Activated B cell treated with CpG ODN at 0.5 μM for 24 hours (primary cell): ENCODE measurements at regions not wholly inside any gene's neighbourhood (a gene's known extent, or its start where the extent isn't known, plus 50 kb on each side); places are given as distances from the start of the nearest gene placed in this dataset.

Experiments
- ATAC-seq: fragments of 200-7000 bp; cut with Tn5 transposase; one replicate; pipeline ENCODE4 v1.10.0; 2021; ENCODE audit warnings: low read depth, mild to moderate bottlenecking, moderate library complexity
- CTCF ChIA-PET: fragments of 350-600 bp; sonication (Branson Sonifier 250); formaldehyde crosslinking; loops from one replicate; lab custom pipeline; 2021; ENCODE audit warnings: antibody characterized with exemption; lab: Charles Lee
- POLR2A ChIA-PET: fragments of 350-600 bp; sonication (Branson Sonifier 250); formaldehyde crosslinking; loops from one replicate; lab custom pipeline; 2021; ENCODE audit warnings: antibody characterized with exemption; lab: Charles Lee
- DNase-seq: peaks from one replicate; pipeline ENCODE4 v3.0.0; 2022
- H3K27ac Mint-ChIP-seq: one replicate; pipeline ENCODE4 v1.8.0; 2020; ENCODE audit warnings: mixed read lengths
- H3K27me3 Mint-ChIP-seq: one replicate; pipeline ENCODE4 v1.8.0; 2021; ENCODE audit warnings: mixed read lengths
- H3K36me3 Mint-ChIP-seq: one replicate; pipeline ENCODE4 v1.8.0; 2021; ENCODE audit warnings: low read depth, mixed read lengths
- H3K4me1 Mint-ChIP-seq: one replicate; pipeline ENCODE4 v1.8.0; 2021; ENCODE audit warnings: mixed read lengths
- H3K4me3 Mint-ChIP-seq: one replicate; pipeline ENCODE4 v1.8.0; 2020; ENCODE audit warnings: mild to moderate bottlenecking, mixed read lengths
- H3K9me3 Mint-ChIP-seq: one replicate; pipeline ENCODE4 v1.8.0; 2020; ENCODE audit warnings: mixed read lengths
- CTCF ChIP-seq: fragments of 200-600 bp; IDR thresholded peaks from one replicate; pipeline ENCODE4 v1.8.0; 2022; ENCODE audit warnings: antibody characterized with exemption, mild to moderate bottlenecking
- intact Hi-C: fragments of 100-400 bp; cut with micrococcal nuclease; formaldehyde crosslinking; loops from one replicate; pipeline ENCODE4 v1.15.1; 2024

- CTCF ChIA-PET, result no interaction called here
- no peak for TF ChIP-seq CTCF
- intact Hi-C loops, result no loop called here
- no peaks in the 10 kb centered on the region for H3K36me3 Mint-ChIP-seq
- peaks cover 22% of the 10 kb centered on the region for H3K9me3 Mint-ChIP-seq
- no peaks in the 10 kb centered on the region for H3K27me3 Mint-ChIP-seq
- H3K27ac Mint-ChIP-seq, result no peak overlapping the region
- ATAC-seq (no peak), DNase-seq (no peak)
- POLR2A ChIA-PET, result no interaction called here
- H3K4me3 Mint-ChIP-seq, result no peak overlapping the region
- no peaks in the 10 kb centered on the region for H3K4me1 Mint-ChIP-seq
These were observed 542.8 kb downstream of the GRXCR1 start for GRCh38 chr4:43435291-43435690.

GRCh38 chr4:43452948-43453347, 560.4 kb downstream of the GRXCR1 start:
- no peak for ATAC-seq
- H3K4me3 Mint-ChIP-seq, result no peak overlapping the region
- intact Hi-C loops, result no loop called here

GRCh38 chr4:43456383-43456782, 563.9 kb downstream of the GRXCR1 start:
- intact Hi-C loops, result no loop called here
- Mint-ChIP-seq H3K4me1 (no peaks in the 10 kb centered on the region), H3K9me3 (no peaks in the 10 kb centered on the region), H3K27me3 (no peaks in the 10 kb centered on the region), H3K27ac (no peak overlapping the region), H3K4me3 (no peak overlapping the region), H3K36me3 (no peaks in the 10 kb centered on the region)
- ChIA-PET CTCF (no interaction called here), POLR2A (no interaction called here)
- no peak for TF ChIP-seq CTCF
- DNase-seq, result no peak
- no peak for ATAC-seq

More at GRCh38 chr4:43452948-43453347, 560.4 kb downstream of the GRXCR1 start:
- no peak for DNase-seq
- no peaks in the 10 kb centered on the region for H3K27me3 Mint-ChIP-seq
- ChIA-PET POLR2A (no interaction called here), CTCF (no interaction called here)
- no peaks in the 10 kb centered on the region for H3K36me3 Mint-ChIP-seq
- TF ChIP-seq CTCF, result no peak
- no peaks in the 10 kb centered on the region for H3K9me3 Mint-ChIP-seq
- no peaks in the 10 kb centered on the region for H3K4me1 Mint-ChIP-seq
- no peak overlapping the region for H3K27ac Mint-ChIP-seq

GRCh38 chr4:43457866-43458265, 565.4 kb downstream of the GRXCR1 start:
- no peak for TF ChIP-seq CTCF
- Mint-ChIP-seq H3K27ac (no peak overlapping the region), H3K36me3 (no peaks in the 10 kb centered on the region), H3K4me1 (no peaks in the 10 kb centered on the region), H3K27me3 (no peaks in the 10 kb centered on the region), H3K4me3 (no peak overlapping the region), H3K9me3 (no peaks in the 10 kb centered on the region)
- DNase-seq, result no peak
- CTCF ChIA-PET, result no interaction called here
- no peak for ATAC-seq
- POLR2A ChIA-PET, result no interaction called here
- intact Hi-C loops, result no loop called here

- intact Hi-C loops, result no loop called here
- H3K4me1 Mint-ChIP-seq, result no peaks in the 10 kb centered on the region
- no peak for DNase-seq
- ATAC-seq, result no peak
- no peaks in the 10 kb centered on the region for H3K27me3 Mint-ChIP-seq
- ChIA-PET CTCF (no interaction called here), POLR2A (no interaction called here)
- no peaks in the 10 kb centered on the region for H3K9me3 Mint-ChIP-seq
- H3K4me3 Mint-ChIP-seq, result no peak overlapping the region
- no peak overlapping the region for H3K27ac Mint-ChIP-seq
- no peak for TF ChIP-seq CTCF
- H3K36me3 Mint-ChIP-seq, result no peaks in the 10 kb centered on the region
These were observed 565.8 kb downstream of the GRXCR1 start for GRCh38 chr4:43458293-43458692.
